ENCODE measurements at regions not wholly inside any gene's neighbourhood (a gene's known extent, or its start where the extent isn't known, plus 50 kb on each side); places are given as distances from the start of the nearest gene placed in this dataset.

GRCh38 chr3:59680919-59681318, 631.1 kb upstream of the CFAP20DC start:
- H3K14ac ChIP-seq (ENCODE audit: low read length): no peak overlapping the region
- peaks cover 0 to 11% of the 10 kb centered on the region in 2 donors for H3K4me1 ChIP-seq (ENCODE audit: control insufficient read depth in 2 of 2, insufficient read depth in 1 of 2, low read depth in 1 of 2, low read length in 2 of 2)
- no peak overlapping the region for H4K8ac ChIP-seq (ENCODE audit: low read depth, low read length)
- H2BK120ac ChIP-seq (ENCODE audit: low read depth, low read length): no peak overlapping the region
- H2AFZ ChIP-seq (ENCODE audit: low read length): no peak overlapping the region
- no peak overlapping the region for H3K9ac ChIP-seq (ENCODE audit: low read depth, low read length, poor library complexity)
- H3K27me3 ChIP-seq (ENCODE audit: control insufficient read depth in 3 of 3, insufficient read depth in 3 of 3, low read depth in 1 of 3, low read length in 3 of 3): no peaks in the 10 kb centered on the region
- no peak overlapping the region for H3K4me2 ChIP-seq (ENCODE audit: insufficient read depth, low read length, poor library complexity, severe bottlenecking)
- H3K79me1 ChIP-seq (ENCODE audit: low read depth, low read length): no peaks in the 10 kb centered on the region
- H3K9me3 ChIP-seq (replicated peaks in 1 of 2; ENCODE audit: control insufficient read depth in 2 of 2, insufficient read depth in 1 of 2, low read depth in 1 of 2, low read length in 2 of 2): no peaks in the 10 kb centered on the region
- H4K91ac ChIP-seq (ENCODE audit: low read depth, low read length, poor library complexity): no peak overlapping the region
- peak overlapping the region; percentile 41 for H2AK5ac ChIP-seq (ENCODE audit: low read depth, low read length)
- WGBS, 2 donors (ENCODE audit: extremely low coverage in 2 of 2, insufficient read length in 2 of 2, insufficient replicate concordance in 1 of 2): no CpG with 5 or more reads among the region's 6 CpGs
- no peak overlapping the region for H3K18ac ChIP-seq (ENCODE audit: low read length)
- H3K27ac ChIP-seq (replicated peaks; ENCODE audit: low read length): no peak overlapping the region
- DNase-seq (ENCODE audit: low spot score): no peak
- H2BK12ac ChIP-seq (ENCODE audit: low read length): no peak overlapping the region
- H3K4ac ChIP-seq (ENCODE audit: low read length): no peak overlapping the region
- H2BK15ac ChIP-seq (ENCODE audit: low read length): no peak overlapping the region
- no peak overlapping the region for H3K23ac ChIP-seq (ENCODE audit: low read depth, low read length, poor library complexity)
- H2BK5ac ChIP-seq (ENCODE audit: low read length): no peak overlapping the region
- no peak overlapping the region for H3K4me3 ChIP-seq (ENCODE audit: low read length in 2 of 2)
- H3K36me3 ChIP-seq (replicated peaks in 1 of 2; ENCODE audit: control insufficient read depth in 2 of 2, insufficient read depth in 2 of 2, low read length in 2 of 2): no peaks in the 10 kb centered on the region

GRCh38 chr3:59677747-59678702, 628.2 kb upstream of the CFAP20DC start:
- no peak overlapping the region for H3K4me3 ChIP-seq (ENCODE audit: low read length in 2 of 2)
- H3K14ac ChIP-seq (ENCODE audit: low read length): no peak overlapping the region
- H3K4me2 ChIP-seq (ENCODE audit: insufficient read depth, low read length, poor library complexity, severe bottlenecking): no peak overlapping the region
- no peak overlapping the region for H2AK5ac ChIP-seq (ENCODE audit: low read depth, low read length)
- H4K8ac ChIP-seq (ENCODE audit: low read depth, low read length): no peak overlapping the region
- no peak overlapping the region for H3K4ac ChIP-seq (ENCODE audit: low read length)
- no peak overlapping the region for H3K9ac ChIP-seq (ENCODE audit: low read depth, low read length, poor library complexity)
- H2BK12ac ChIP-seq (ENCODE audit: low read length): no peak overlapping the region
- no CpG with 5 or more reads among the region's 11 CpGs for WGBS, 2 donors (ENCODE audit: extremely low coverage in 2 of 2, insufficient read length in 2 of 2, insufficient replicate concordance in 1 of 2)
- no peak overlapping the region for H2BK5ac ChIP-seq (ENCODE audit: low read length)
- no peak overlapping the region for H3K18ac ChIP-seq (ENCODE audit: low read length)
- H3K36me3 ChIP-seq (replicated peaks in 1 of 2; ENCODE audit: control insufficient read depth in 2 of 2, insufficient read depth in 2 of 2, low read length in 2 of 2): no peaks in the 10 kb centered on the region
- H3K23ac ChIP-seq (ENCODE audit: low read depth, low read length, poor library complexity): no peak overlapping the region
- H4K91ac ChIP-seq (ENCODE audit: low read depth, low read length, poor library complexity): no peak overlapping the region
- no peaks in the 10 kb centered on the region for H3K27me3 ChIP-seq (ENCODE audit: control insufficient read depth in 3 of 3, insufficient read depth in 3 of 3, low read depth in 1 of 3, low read length in 3 of 3)
- no peaks in the 10 kb centered on the region for H3K9me3 ChIP-seq (replicated peaks in 1 of 2; ENCODE audit: control insufficient read depth in 2 of 2, insufficient read depth in 1 of 2, low read depth in 1 of 2, low read length in 2 of 2)
- peak; percentile 18 for DNase-seq (ENCODE audit: low spot score)
- H3K27ac ChIP-seq (replicated peaks; ENCODE audit: low read length): peak overlapping the region; percentile 53
- H2BK120ac ChIP-seq (ENCODE audit: low read depth, low read length): no peak overlapping the region
- no peaks in the 10 kb centered on the region for H3K79me1 ChIP-seq (ENCODE audit: low read depth, low read length)
- peaks cover 0 to 10% of the 10 kb centered on the region in 2 donors for H3K4me1 ChIP-seq (ENCODE audit: control insufficient read depth in 2 of 2, insufficient read depth in 1 of 2, low read depth in 1 of 2, low read length in 2 of 2)
- H2BK15ac ChIP-seq (ENCODE audit: low read length): no peak overlapping the region
- peak overlapping the region; percentile 19 for H2AFZ ChIP-seq (ENCODE audit: low read length)

- H2BK15ac ChIP-seq (ENCODE audit: low read length): no peak overlapping the region
- no peak overlapping the region for H2AFZ ChIP-seq (ENCODE audit: low read length)
- H3K36me3 ChIP-seq (replicated peaks in 1 of 2; ENCODE audit: control insufficient read depth in 2 of 2, insufficient read depth in 2 of 2, low read length in 2 of 2): no peaks in the 10 kb centered on the region
- no peak overlapping the region for H2BK120ac ChIP-seq (ENCODE audit: low read depth, low read length)
- peaks cover 0 to 10% of the 10 kb centered on the region in 2 donors for H3K4me1 ChIP-seq (ENCODE audit: control insufficient read depth in 2 of 2, insufficient read depth in 1 of 2, low read depth in 1 of 2, low read length in 2 of 2)
- H4K91ac ChIP-seq (ENCODE audit: low read depth, low read length, poor library complexity): no peak overlapping the region
- no peak overlapping the region for H3K9ac ChIP-seq (ENCODE audit: low read depth, low read length, poor library complexity)
- H3K14ac ChIP-seq (ENCODE audit: low read length): no peak overlapping the region
- H3K27me3 ChIP-seq (ENCODE audit: control insufficient read depth in 3 of 3, insufficient read depth in 3 of 3, low read depth in 1 of 3, low read length in 3 of 3): no peaks in the 10 kb centered on the region
- H3K9me3 ChIP-seq (replicated peaks in 1 of 2; ENCODE audit: control insufficient read depth in 2 of 2, insufficient read depth in 1 of 2, low read depth in 1 of 2, low read length in 2 of 2): no peaks in the 10 kb centered on the region
- H2AK5ac ChIP-seq (ENCODE audit: low read depth, low read length): no peak overlapping the region
- WGBS, 2 donors (ENCODE audit: extremely low coverage in 2 of 2, insufficient read length in 2 of 2, insufficient replicate concordance in 1 of 2): no CpG with 5 or more reads among the region's 2 CpGs
- H3K18ac ChIP-seq (ENCODE audit: low read length): no peak overlapping the region
- no peak overlapping the region for H3K23ac ChIP-seq (ENCODE audit: low read depth, low read length, poor library complexity)
- no peak overlapping the region for H3K4me2 ChIP-seq (ENCODE audit: insufficient read depth, low read length, poor library complexity, severe bottlenecking)
- H3K4ac ChIP-seq (ENCODE audit: low read length): no peak overlapping the region
- no peak for DNase-seq (ENCODE audit: low spot score)
- no peak overlapping the region for H2BK12ac ChIP-seq (ENCODE audit: low read length)
- no peak overlapping the region for H4K8ac ChIP-seq (ENCODE audit: low read depth, low read length)
- H2BK5ac ChIP-seq (ENCODE audit: low read length): no peak overlapping the region
- H3K79me1 ChIP-seq (ENCODE audit: low read depth, low read length): no peaks in the 10 kb centered on the region
- H3K27ac ChIP-seq (replicated peaks; ENCODE audit: low read length): no peak overlapping the region
- no peak overlapping the region for H3K4me3 ChIP-seq (ENCODE audit: low read length in 2 of 2)
Observed at GRCh38 chr3:59675495-59675894, 625.7 kb upstream of the CFAP20DC start.

- Histone ChIP-seq H3K18ac (ENCODE audit: low read length) (no peak overlapping the region), H2BK5ac (ENCODE audit: low read length) (no peak overlapping the region), H3K36me3 (replicated peaks in 1 of 2; ENCODE audit: control insufficient read depth in 2 of 2, insufficient read depth in 2 of 2, low read length in 2 of 2) (no peaks in the 10 kb centered on the region), H4K8ac (ENCODE audit: low read depth, low read length) (no peak overlapping the region), H2BK120ac (ENCODE audit: low read depth, low read length) (no peak overlapping the region), H4K91ac (ENCODE audit: low read depth, low read length, poor library complexity) (no peak overlapping the region), H3K4me1 (ENCODE audit: control insufficient read depth in 2 of 2, insufficient read depth in 1 of 2, low read depth in 1 of 2, low read length in 2 of 2) (no peaks in the 10 kb centered on the region), H2AFZ (ENCODE audit: low read length) (no peak overlapping the region), H3K14ac (ENCODE audit: low read length) (no peak overlapping the region), H3K9ac (ENCODE audit: low read depth, low read length, poor library complexity) (no peak overlapping the region), H3K4me3 (ENCODE audit: low read length in 2 of 2) (no peak overlapping the region), H3K79me1 (ENCODE audit: low read depth, low read length) (no peaks in the 10 kb centered on the region), H3K4ac (ENCODE audit: low read length) (no peak overlapping the region), H3K4me2 (ENCODE audit: insufficient read depth, low read length, poor library complexity, severe bottlenecking) (no peak overlapping the region), H2BK15ac (ENCODE audit: low read length) (no peak overlapping the region), H3K27me3 (ENCODE audit: control insufficient read depth in 3 of 3, insufficient read depth in 3 of 3, low read depth in 1 of 3, low read length in 3 of 3) (no peaks in the 10 kb centered on the region), H2AK5ac (ENCODE audit: low read depth, low read length) (no peak overlapping the region), H3K23ac (ENCODE audit: low read depth, low read length, poor library complexity) (no peak overlapping the region), H2BK12ac (ENCODE audit: low read length) (no peak overlapping the region), H3K27ac (replicated peaks; ENCODE audit: low read length) (no peak overlapping the region), H3K9me3 (replicated peaks in 1 of 2; ENCODE audit: control insufficient read depth in 2 of 2, insufficient read depth in 1 of 2, low read depth in 1 of 2, low read length in 2 of 2) (no peaks in the 10 kb centered on the region)
- no CpG with 5 or more reads among the region's 2 CpGs for WGBS, 2 donors (ENCODE audit: extremely low coverage in 2 of 2, insufficient read length in 2 of 2, insufficient replicate concordance in 1 of 2)
- no peak for DNase-seq (ENCODE audit: low spot score)
Observed at GRCh38 chr3:59663076-59663850, 613.4 kb upstream of the CFAP20DC start.

All from neuronal stem cell (in vitro differentiated cells).